ENCODE measurements at regions not wholly inside any gene's neighbourhood (a gene's known extent, or its start where the extent isn't known, plus 50 kb on each side); places are given as distances from the start of the nearest gene placed in this dataset.

- Histone ChIP-seq H4K20me1 (ENCODE audit: insufficient read depth, low read length) (no peaks in the 10 kb centered on the region), H3K4me2 (ENCODE audit: low read length) (no peak overlapping the region), H3K27ac (ENCODE audit: low read depth, low read length, poor library complexity, severe bottlenecking) (no peak overlapping the region), H2AFZ (ENCODE audit: low read length) (no peak overlapping the region), H3K4me3 (ENCODE audit: low read depth, low read length, poor library complexity, severe bottlenecking) (no peak overlapping the region), H3K9me3 (ENCODE audit: low read length) (no peaks in the 10 kb centered on the region), H3K36me3 (ENCODE audit: insufficient read depth, low read length) (no peaks in the 10 kb centered on the region), H3K9me2 (ENCODE audit: insufficient read depth, low read length) (no peaks in the 10 kb centered on the region), H3K4me1 (ENCODE audit: insufficient read depth, low read length, poor library complexity, severe bottlenecking) (no peaks in the 10 kb centered on the region), H3K79me2 (ENCODE audit: insufficient read depth, low read depth, low read length) (no peaks in the 10 kb centered on the region)
- TF ChIP-seq CTCF (conservative IDR thresholded peaks at IDR 0.05; ENCODE audit: low read length) (no peak), EZH2phosphoT487 (IDR thresholded peaks at IDR 0.05; ENCODE audit: borderline replicate concordance, low read depth, low read length) (no peak)
- ChIA-PET CTCF (ENCODE audit: unreplicated experiment) (no interaction called here), POLR2A (no interaction called here)
- no peak for DNase-seq (ENCODE audit: low spot score)
- intact Hi-C loops (cut with micrococcal nuclease; ENCODE audit: unreplicated experiment), result no loop called here
- BruUV-seq (replicated peaks), result no TSS peak
Observed at GRCh38 chr5:90056911-90057705, 352.4 kb downstream of the CETN3 start.

GRCh38 chr5:90055831-90056328 lies 353.7 kb downstream of the CETN3 start:
- ChIA-PET POLR2A (interaction anchor here (0.7 kb wide), 1 partner anchor 33 kb away, joined by 4 read pairs; no protein-coding TSS in a partner anchor), CTCF (ENCODE audit: unreplicated experiment) (no interaction called here)
- Histone ChIP-seq H3K36me3 (ENCODE audit: insufficient read depth, low read length) (no peaks in the 10 kb centered on the region), H3K4me3 (ENCODE audit: low read depth, low read length, poor library complexity, severe bottlenecking) (no peak overlapping the region), H3K9me2 (ENCODE audit: insufficient read depth, low read length) (no peaks in the 10 kb centered on the region), H3K79me2 (ENCODE audit: insufficient read depth, low read depth, low read length) (no peaks in the 10 kb centered on the region), H4K20me1 (ENCODE audit: insufficient read depth, low read length) (no peaks in the 10 kb centered on the region), H2AFZ (ENCODE audit: low read length) (no peak overlapping the region), H3K4me2 (ENCODE audit: low read length) (no peak overlapping the region), H3K9me3 (ENCODE audit: low read length) (no peaks in the 10 kb centered on the region), H3K27ac (ENCODE audit: low read depth, low read length, poor library complexity, severe bottlenecking) (no peak overlapping the region), H3K4me1 (ENCODE audit: insufficient read depth, low read length, poor library complexity, severe bottlenecking) (no peaks in the 10 kb centered on the region)
- TF ChIP-seq EZH2phosphoT487 (IDR thresholded peaks at IDR 0.05; ENCODE audit: borderline replicate concordance, low read depth, low read length) (no peak), CTCF (conservative IDR thresholded peaks at IDR 0.05; ENCODE audit: low read length) (no peak)
- intact Hi-C loops (cut with micrococcal nuclease; ENCODE audit: unreplicated experiment), result no loop called here
- no TSS peak for BruUV-seq (replicated peaks)
- DNase-seq (ENCODE audit: low spot score), result no peak

GRCh38 chr5:90054612-90055011 lies 354.9 kb downstream of the CETN3 start:
- no peaks in the 10 kb centered on the region for H3K36me3 ChIP-seq (ENCODE audit: insufficient read depth, low read length)
- H2AFZ ChIP-seq (ENCODE audit: low read length), result no peak overlapping the region
- ChIA-PET CTCF (ENCODE audit: unreplicated experiment) (no interaction called here), POLR2A (no interaction called here)
- no peak overlapping the region for H3K27ac ChIP-seq (ENCODE audit: low read depth, low read length, poor library complexity, severe bottlenecking)
- BruUV-seq (replicated peaks), result no TSS peak
- no peaks in the 10 kb centered on the region for H3K9me3 ChIP-seq (ENCODE audit: low read length)
- H3K4me1 ChIP-seq (ENCODE audit: insufficient read depth, low read length, poor library complexity, severe bottlenecking), result no peaks in the 10 kb centered on the region
- H3K4me3 ChIP-seq (ENCODE audit: low read depth, low read length, poor library complexity, severe bottlenecking), result no peak overlapping the region
- H3K79me2 ChIP-seq (ENCODE audit: insufficient read depth, low read depth, low read length), result no peaks in the 10 kb centered on the region
- DNase-seq (ENCODE audit: low spot score), result no peak
- H3K4me2 ChIP-seq (ENCODE audit: low read length), result no peak overlapping the region
- intact Hi-C loops (cut with micrococcal nuclease; ENCODE audit: unreplicated experiment), result no loop called here
- no peaks in the 10 kb centered on the region for H4K20me1 ChIP-seq (ENCODE audit: insufficient read depth, low read length)
- H3K9me2 ChIP-seq (ENCODE audit: insufficient read depth, low read length), result no peaks in the 10 kb centered on the region
- TF ChIP-seq EZH2phosphoT487 (IDR thresholded peaks at IDR 0.05; ENCODE audit: borderline replicate concordance, low read depth, low read length) (no peak), CTCF (conservative IDR thresholded peaks at IDR 0.05; ENCODE audit: low read length) (no peak)

Measured in OCI-LY7 (cell line).